ENCODE measurements at regions not wholly inside any gene's neighbourhood (a gene's known extent, or its start where the extent isn't known, plus 50 kb on each side); places are given as distances from the start of the nearest gene placed in this dataset.

DNA sequence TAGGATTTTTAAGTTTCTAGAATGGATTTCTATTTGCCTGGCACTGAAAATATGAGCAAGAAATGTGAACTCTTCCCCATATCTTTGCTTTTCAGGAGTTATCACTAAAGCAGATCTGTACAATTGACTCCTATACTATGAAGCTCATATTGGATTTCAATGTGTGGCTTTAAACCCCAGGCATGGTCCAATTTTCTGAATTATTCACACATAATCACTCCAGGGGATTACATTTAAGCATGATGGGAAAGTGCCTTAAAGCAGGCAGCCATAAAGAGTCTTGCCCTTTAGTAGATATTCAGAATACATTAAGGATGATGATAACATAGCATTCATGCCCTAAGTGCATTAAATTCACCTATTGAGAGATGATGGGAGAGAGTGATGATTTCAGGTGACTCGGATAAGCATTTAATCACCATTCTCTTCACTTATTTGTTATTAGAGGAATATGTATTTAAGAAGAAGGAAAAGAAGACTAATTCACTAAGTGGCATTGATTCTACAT lies 331.8 kb upstream of the ROBO1 start:
- TF ChIP-seq POLR2A (IDR thresholded peaks at IDR 0.05) = no peak
- TF ChIP-seq, protein P1, sequence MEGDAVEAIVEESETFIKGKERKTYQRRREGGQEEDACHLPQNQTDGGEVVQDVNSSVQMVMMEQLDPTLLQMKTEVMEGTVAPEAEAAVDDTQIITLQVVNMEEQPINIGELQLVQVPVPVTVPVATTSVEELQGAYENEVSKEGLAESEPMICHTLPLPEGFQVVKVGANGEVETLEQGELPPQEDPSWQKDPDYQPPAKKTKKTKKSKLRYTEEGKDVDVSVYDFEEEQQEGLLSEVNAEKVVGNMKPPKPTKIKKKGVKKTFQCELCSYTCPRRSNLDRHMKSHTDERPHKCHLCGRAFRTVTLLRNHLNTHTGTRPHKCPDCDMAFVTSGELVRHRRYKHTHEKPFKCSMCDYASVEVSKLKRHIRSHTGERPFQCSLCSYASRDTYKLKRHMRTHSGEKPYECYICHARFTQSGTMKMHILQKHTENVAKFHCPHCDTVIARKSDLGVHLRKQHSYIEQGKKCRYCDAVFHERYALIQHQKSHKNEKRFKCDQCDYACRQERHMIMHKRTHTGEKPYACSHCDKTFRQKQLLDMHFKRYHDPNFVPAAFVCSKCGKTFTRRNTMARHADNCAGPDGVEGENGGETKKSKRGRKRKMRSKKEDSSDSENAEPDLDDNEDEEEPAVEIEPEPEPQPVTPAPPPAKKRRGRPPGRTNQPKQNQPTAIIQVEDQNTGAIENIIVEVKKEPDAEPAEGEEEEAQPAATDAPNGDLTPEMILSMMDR (IDR thresholded peaks at IDR 0.05) = no peak
- no peak for TF ChIP-seq EP300 (IDR thresholded peaks at IDR 0.05; ENCODE audit: low read depth)
- no peak for TF ChIP-seq POLR2AphosphoS5 (IDR thresholded peaks at IDR 0.05)
